ENCODE measurements at regions not wholly inside any gene's neighbourhood (a gene's known extent, or its start where the extent isn't known, plus 50 kb on each side); places are given as distances from the start of the nearest gene placed in this dataset.

DNA sequence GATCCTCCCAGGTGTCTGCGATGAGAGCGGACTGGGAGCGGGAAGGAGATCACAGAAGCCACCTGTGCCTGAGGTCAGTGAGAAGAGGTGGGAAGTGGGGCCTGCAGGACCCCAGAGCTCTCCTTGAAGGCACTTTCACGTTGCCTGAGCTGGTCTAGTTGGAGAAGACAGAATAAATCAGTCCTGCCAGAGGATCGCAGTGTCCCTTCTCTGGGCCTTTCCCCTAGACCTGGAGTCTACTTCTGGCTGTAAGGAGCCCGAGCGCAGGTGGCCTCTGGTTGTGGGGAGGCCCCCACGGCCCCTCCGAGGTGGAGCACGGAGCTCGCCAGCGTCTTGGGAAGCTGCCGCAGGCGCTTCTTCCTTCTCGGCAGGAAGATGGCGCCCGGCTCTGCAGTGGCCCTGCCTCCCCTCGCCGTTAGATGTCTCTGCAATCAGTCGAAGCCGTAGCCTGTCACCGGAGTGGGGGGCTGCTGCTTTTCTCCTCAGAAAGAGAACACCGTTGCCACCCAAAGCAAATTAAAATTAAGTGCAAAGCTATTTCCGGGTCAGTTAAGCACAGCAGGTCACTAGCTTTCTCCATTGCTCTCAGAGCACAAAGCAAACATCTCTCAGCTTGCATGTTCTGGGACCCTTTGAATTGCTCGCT lies 212.0 kb upstream of the MYT1L start:
- no peak for DNase-seq

DNA sequence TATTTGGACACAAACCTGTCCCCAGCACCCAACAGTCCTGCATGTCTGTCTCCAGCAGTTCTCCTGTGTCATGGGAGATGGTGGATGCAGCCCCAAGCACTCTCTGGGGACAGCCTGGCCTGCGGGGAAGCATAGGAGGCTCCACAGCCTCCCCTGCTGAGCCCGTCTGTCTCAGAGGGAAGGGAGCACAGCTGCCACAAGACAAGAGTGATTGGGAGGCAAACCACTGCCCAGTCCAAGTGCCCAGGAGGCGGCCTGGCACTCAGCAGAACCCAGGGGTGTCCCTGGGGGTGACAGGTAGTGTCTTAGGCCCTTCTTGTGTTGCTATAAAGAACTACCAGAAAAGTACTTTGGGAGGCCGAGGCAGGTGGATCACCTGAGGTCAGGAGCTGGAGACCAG lies 211.2 kb upstream of the MYT1L start:
- no peak for DNase-seq

DNA sequence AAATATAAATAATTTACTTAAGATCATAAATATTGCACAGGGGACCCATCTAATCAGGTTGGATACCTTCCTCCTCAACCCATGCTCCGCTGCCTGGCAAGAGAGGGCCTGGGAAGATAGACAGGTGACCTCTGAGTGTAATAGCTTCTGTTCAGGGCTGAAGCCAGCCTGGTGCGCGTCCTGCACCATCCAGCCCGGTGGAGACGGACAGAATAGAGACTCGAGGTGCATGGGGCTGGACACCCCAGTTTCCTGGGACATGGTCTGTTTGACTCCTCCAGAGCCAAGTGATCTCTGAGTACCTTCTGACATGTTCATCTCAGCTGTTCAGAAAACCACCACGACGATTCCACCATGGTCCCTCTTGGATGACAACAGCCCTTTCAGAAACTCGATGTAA lies 209.3 kb upstream of the MYT1L start:
- DNase-seq: no peak

DNA sequence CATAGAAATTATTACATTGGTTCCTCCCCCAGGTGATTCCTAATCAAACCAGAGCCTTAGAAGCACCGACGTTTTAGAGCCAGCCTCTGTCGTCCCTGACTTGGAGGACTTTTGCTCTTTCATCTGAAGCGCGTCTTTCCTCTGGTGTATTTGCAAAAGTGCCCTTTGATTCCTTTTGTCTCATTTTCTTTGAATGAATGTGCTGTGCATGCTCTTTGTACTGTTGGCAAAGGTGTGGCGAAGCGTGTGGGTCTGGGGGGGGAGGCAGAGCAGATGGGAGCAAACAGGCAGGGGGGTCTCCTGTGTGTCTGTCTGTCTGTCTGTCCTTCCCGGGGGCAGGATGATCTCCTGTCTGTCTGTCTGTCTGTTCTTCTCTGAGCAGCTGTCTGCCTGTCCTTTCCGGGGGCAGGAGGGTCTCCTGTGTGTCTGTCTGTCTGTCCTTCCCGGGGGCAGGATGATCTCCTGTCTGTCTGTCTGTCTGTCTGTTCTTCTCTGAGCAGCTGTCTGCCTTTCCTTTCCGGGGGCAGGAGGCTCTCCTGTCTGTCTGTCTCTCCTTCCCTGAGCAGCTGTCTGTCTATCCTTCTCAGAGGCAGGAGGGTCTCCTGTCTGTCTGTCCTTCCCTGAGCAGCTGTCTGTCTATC lies 205.5 kb upstream of the MYT1L start:
- DNase-seq: no peak

DNA sequence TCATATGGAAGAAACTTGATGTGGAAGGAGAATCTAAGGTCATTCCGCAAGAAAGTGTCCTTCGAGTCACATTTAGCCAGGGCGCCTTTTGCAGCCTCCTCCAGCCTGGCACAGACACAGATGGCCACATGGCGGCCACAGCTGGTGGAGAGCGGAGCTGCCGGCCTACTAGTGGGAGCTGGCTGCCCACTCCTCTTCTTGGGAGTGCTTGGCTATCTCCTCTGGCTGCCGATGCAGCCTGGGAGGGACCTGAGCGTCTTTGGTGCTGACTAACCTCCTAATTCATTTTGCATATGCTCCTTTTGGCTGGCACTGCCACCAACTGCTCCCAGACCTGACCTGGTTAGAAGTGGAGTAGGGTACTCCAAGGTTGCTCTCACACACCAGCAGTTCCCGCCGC lies 199.3 kb upstream of the MYT1L start:
- DNase-seq: no peak

DNA sequence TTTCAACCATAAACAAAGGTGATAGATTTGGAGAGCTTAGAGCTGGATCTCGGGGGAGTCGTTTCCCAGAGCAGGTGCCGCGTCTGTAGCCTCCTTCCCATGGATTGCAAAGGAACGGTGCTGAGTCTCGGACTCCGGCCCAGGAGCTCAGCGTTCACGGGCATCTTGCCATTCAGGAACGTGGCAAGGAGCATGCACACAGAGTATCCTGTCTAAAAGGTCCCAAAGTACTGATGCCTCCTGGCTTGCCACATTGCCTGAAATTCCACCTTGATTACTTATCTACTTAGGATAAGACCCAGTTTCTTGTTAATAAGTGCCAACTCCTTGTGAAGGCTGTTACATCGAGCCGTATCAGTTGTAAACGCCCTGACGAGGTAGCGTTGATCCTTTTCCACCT lies 197.8 kb upstream of the MYT1L start:
- DNase-seq: no peak

DNA sequence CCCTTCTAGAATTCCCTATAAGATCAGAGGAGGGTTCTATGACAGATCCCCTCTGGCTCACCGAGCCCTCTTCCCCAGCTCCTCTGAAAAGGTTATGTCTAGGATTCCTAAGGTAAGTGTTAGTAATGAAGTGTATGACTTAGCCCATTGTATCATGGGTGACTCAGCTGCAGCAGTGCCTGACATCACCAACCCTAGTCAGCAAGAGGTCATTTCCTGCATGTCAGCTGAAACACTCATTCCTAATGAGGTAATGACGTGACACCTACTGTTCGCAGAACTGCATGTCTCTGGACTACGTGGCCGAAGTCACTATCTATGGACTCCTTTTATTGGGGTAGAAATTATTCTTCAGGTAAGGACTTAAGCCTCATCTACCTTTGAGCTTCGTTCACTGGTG lies 196.1 kb upstream of the MYT1L start:
- DNase-seq: no peak

DNA sequence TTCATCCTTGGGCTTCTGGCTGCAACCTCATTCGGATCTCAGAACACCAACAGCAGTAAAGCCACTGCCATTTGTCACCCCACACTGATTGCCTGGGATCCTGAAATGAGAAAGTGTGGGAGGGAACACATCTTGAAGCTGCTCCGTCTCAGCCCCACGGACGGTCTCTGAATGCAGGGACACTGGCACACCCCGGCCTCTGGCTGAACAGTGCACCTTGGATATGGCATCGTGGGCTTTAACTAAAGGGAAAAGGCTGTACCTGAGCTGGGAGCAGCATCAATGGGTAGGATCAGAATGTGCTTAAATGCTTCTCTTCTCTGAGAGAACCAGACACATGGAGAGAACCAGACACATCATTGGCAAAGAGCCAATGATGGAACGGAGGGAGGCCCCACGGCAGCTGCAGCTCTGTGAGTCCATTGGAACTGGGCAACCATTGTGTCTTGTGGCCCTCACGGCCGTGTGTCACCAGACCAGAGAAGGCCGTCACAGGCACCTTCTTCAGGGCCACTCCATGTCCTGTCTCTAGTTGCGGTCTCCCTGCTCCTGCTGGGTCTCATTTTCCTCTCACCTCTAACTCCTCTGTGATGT lies 193.4 kb upstream of the MYT1L start:
- DNase-seq: no peak

DNA sequence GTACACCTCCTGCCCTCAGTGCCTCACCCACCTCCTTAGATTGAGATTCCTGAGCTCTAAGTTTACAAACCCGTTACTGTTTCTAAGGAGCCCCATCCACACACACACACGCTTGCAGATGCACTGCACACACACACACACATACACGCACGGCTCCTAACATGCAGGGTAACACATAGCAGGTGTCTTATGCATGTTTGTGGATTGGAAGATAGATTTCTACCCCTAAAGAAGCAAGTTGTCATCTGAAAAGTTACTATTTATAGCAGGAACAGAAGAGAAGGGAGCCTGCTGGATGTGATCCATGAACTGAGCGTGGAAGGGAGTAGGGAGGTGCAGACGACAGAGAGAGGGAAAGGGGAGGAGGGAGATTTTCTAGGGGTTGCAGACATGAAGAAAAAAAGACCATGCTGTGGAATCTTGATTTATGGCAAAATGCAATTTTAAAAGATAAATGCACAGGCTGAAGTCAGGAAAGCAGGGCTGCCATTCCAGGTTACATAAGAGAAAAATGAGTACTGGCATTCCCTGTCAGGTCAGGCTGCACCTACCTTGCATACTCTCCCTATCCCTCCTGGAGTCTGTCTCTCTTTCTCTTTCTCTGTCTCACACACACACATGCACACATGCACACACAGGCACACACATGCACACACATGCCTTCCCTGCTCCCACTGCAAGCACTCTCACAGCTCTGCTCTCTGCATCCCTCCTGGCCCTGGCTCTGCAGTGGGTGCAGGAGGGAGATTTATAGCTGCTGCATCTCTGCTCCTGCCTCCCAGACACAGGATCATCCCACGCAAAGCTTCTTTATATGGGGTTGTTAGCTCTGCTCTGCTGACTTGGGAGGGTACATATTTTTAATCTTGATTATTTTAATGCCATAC lies 192.6 kb upstream of the MYT1L start:
- no peak for DNase-seq

DNA sequence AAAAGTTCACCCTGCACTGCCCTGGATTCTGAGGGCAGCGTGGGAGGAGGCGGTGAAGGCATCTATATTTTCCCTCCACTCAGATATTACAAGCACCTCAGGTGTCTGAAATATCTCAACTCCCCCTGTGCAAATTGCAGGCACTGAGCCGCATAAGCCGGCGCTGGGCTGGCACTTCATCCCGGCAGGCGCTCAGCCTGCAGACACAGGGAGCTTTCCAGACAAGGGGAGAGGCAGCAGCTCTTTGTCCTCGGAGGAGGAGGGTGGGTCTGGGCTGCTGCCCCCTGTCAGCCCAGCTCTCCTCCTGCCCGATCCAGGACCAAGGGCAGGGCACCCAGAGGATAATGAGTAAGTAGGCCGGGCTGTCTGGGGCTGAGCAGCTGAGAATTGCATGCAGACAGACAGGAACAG lies 189.3 kb upstream of the MYT1L start:
- DNase-seq: no peak

DNA sequence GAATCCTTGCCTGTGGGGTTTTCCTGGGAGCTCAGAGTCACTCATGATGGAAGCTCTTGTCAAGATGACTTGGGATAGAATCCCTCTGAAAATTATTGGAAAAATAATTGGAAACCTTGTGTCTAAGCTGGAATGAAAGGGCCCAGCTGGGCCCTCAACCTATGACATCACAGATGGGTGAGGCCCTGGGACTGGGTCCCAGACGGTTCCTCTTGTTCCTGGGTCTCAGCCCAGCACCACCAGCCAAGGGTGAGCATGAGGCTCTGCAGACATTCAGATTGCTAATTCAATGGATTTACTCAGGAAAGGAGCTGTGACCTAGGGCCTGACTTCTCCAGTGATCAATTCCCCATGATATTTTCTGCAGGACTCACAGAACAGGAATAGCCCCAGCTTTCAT lies 188.3 kb upstream of the MYT1L start:
- DNase-seq: no peak

DNA sequence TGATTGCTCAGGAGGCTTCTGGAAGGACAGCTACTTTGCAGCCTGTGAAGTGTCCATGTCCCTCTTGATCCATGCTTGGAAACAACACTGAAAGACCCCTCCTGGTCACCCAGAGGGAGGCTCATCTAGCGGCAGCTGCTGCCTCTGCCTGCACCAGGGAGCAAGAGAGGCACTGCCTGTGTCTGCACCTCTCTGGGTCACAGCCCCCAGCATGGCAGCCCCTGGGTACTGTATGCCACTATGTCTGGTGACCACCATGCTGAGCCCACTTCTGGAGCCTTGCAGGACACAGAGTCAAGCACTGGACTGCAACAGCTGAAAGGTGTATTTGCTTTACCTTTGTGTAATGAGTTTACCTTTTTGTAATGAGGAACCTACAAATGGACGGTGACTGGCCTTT lies 186.3 kb upstream of the MYT1L start:
- DNase-seq: no peak

DNA sequence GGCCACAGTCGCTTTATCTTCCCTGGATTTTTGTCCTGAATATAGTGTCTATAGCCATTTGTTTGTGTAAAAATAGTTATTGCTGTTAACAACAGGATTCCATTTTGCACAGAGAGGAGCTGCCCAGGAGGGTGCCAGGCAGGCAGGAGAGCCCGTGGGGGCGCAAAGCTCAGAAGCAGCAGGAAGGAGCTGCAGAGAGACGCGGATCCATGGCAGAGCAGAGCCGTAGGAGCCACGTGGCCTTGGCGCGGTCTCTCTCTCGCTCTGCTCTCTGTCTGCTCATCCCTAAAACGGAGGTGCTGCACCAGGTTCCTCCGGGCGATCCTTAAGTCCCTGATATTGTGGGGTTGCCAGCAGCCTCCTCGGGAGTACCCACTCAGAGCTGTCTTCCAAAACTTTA lies 185.3 kb upstream of the MYT1L start:
- no peak for DNase-seq

DNA sequence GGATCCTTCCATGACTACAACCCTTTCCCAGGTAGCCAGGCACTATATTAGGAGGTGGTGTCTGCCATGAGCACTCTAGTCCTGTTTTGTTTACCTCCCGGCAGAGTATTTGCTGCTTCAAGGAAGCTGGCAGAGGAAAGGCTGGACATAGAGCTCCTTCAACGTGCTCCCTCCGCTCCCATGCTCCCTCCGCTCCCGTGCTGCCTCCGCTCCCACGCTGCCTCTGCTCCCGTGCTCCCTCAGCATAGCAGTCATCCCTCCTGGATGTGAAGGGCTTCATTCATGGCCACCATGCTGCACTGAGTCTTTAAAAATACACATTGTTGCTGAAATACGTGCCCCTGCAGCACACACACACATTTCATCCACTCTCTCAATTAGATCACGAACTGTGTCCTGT lies 181.9 kb upstream of the MYT1L start:
- DNase-seq: no peak

DNA sequence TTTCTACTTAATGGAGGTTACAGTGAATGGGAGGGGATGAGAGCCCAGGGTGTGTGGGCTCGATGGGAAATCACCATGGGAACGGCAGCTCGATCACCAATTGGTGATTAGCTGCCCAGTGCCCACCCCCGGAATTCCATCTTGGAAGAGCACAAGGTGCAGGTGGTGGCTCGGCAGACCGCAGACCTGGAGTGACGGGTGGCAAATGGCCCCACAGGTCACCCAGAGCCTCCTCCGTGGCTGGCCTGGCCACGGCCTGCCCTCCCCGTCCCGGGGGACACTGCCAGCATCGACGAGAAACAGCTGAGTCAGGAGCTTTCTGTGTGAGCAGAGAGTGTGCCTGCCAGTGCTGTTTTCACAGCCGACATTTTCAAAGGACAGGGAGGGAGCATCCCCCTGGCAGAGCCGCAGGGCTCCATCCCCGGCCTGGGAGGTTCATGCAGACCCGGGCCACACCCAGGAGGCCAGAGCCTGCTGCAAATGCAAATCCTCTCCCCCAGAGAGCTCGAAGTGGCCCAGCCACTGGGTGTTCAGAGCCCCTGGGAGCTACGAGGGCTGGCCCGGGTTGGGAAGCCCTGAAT lies 176.4 kb upstream of the MYT1L start:
- no peak for DNase-seq

DNA sequence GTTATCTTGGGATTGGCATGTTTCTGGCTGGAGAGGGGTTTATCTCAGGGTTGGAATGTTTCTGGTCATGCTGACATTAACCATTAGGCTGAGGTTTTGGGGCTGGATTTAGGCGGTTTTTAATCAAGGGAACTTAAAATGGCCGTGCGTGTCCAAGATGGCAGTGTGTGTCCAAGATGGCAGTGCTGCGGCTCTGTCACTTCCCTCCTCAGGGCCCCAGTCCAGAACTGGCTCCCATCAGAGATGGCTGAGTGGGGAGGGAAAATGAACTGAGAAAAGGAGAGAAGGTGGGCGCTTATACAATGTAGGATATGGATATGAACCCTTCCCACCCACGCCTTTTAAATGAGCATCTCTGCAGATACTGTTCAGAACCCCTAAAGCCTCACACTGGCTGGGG lies 175.5 kb upstream of the MYT1L start:
- DNase-seq: no peak

DNA sequence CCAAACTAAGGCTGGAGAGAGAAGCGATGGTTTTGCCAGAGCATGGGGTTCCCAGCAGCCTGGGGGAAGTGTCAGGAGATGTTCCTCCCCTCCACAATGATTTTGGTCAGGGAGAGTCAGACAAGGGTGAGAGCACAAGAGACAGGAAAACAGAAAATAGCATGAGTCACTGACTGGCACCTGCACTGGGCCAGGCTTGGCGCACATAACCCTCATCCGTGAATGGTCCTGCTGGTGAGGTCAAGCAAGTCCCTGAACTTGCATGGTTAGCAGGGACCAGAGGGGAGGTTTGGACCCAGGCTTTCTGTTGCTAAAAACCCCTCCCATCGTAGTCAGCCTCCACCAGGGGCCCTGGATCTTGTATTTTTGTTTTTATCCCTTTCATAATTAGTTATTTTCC lies 174.5 kb upstream of the MYT1L start:
- DNase-seq: no peak

DNA sequence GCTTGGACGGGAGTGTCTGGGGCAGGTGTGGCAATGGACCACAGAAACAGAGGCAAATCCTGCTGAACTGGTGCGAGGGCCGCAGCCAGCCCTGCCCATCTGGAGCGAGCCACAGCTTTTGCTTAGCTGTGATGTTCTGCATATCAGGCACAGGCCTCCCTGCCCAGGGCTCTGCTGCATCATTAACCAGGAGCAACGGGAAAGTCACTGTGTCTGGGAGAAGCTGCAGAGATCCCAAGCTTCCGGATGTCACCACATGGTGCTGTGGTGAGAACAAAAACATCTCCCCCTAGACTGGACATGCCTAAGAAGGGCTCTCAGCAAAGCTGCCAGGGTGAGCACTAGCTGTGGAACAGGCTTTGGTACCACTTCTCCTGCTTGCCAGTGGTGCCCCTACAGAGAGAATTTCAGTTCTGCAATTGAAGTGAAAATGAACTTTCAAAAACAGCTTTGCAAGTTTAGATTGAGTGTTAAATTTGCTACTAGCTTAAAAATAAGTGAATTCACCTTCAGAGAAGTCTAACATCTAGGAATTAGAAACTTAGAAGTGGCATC lies 172.9 kb upstream of the MYT1L start:
- DNase-seq: no peak

DNA sequence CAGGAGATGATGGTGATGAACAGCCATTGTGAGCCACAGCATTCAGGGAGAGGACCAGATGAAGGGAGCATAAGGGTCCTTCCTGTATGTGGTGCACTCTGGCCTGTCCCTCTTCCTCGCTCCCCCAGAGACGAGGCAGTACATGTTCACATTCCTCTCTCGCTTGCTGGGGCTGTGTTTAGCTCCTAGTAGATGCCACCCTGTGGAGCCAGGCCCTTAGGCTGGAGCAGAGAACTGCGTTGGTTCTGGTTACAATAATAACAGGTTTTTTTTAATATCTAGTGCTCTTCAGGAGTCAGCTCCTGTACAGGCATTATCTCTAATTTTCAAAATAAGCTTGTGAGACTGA lies 171.1 kb upstream of the MYT1L start:
- no peak for DNase-seq

DNA sequence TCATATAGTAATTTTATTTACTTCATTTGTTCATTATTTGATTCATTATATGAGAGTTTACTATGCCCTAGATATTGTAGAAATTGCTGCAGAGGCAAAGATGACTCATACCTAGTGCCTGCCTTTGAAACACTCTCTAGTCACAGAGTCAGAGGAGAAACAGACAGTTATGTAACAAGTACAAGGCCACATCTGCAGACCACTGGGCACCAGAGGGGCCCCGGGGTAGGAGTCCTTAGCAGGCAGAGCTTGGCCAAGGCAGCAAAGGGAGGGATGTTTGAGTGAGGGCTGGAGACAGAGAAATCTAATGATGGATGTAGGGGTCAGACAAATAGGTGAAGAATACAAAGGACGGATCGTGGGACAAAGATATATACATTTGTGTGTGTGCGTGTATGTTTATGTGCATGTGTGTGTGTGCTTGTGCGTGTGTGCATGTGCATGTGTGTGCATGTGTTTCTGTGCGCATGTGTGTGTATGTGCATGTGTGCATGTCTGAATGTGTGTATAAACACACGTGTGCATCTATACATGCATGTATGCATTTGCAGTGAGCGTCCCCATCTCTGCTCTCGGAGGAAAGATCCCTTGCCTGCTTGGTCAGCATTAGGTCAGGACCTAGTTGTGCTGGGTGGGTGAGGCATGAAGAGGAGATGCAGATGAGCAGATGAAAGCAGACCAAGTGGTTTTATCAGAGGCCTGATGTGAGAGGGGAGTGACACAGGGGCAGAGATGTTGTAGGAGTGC lies 170.6 kb upstream of the MYT1L start:
- no peak for DNase-seq

DNA sequence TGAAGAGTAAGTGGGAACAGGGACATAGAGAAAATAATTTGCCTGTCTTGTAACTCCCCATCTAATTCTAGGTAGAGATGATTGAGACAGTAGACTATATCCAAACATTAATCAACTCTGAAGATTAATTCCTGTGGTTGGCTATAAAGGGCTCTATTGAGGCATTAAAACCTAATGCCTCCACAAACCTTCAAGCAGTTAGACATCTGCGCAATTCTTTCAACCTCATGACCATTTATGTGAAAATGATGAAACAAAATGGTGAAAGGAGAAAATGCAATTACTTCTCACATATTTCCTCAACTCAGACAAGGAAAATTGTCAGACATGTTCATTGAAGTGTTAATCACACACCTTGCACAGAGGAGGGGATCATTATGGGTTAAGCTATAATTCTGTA lies 164.5 kb upstream of the MYT1L start:
- no peak for DNase-seq

DNA sequence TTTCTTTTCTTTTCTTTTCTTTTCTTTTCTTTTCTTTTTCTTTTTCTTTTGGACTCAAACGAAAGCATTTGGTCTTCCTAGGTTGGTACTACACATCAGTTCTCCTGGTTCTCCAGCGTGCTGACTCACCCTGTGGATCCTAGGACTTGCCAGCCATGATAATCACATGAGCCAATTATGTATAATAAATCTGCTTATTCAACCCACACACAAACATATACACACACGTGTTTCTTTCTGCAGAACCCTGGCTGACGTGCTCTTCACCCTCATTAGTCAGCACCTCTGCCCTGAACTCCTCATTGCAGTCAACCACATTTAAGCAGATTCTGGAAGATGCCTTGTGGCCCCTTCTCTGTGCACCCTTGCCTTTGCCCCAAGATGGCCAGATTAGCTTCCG lies 162.4 kb upstream of the MYT1L start:
- DNase-seq: no peak

DNA sequence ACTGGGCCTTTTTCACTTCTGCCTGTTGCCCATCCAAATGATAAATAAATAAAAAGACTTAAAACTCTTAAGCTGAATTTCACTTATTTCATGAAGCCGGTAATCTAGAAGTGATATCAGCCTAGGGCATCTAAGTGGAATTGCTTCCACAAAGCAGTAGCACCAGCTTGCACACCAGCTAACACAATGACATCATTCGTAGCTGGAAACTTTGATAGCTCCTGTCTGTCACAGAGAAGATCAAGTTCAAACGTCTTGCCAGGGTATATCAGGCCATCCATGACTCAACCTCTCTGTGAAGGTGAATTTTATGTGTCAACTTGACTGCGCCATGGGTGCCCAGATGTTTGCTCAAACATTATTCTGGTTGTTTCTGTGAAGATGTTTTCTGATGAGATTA lies 161.7 kb upstream of the MYT1L start:
- no peak for DNase-seq
